HepG2 (cell line): ENCODE measurements at regions not wholly inside any gene's neighbourhood (a gene's known extent, or its start where the extent isn't known, plus 50 kb on each side); places are given as distances from the start of the nearest gene placed in this dataset.

Experiments used
- ARID3A ChIP-seq: IDR thresholded peaks from 2 replicates; pipeline ENCODE4 v1.6.1; 2012; ENCODE audit warnings: low read depth, low read length, improper control_type of control experiment
- ATF3 ChIP-seq: sonication (generic); formaldehyde crosslinking; IDR thresholded peaks from 2 replicates; pipeline ENCODE4 v1.4.0; 2020; ENCODE audit warnings: missing genetic modification reagents
- CEBPZ ChIP-seq: IDR thresholded peaks from 2 replicates; pipeline ENCODE4 v1.6.1; 2012; ENCODE audit warnings: low read length, improper control_type of control experiment
- CSRNP2 ChIP-seq: sonication (generic); formaldehyde crosslinking; conservative IDR thresholded peaks from 2 replicates; pipeline ENCODE4 v1.8.0; 2022; ENCODE audit warnings: low read depth, missing genetic modification reagents
- CTCF ChIP-seq: sonication (generic); formaldehyde crosslinking; IDR thresholded peaks from 2 replicates; pipeline ENCODE4 v1.5.0; 2020; ENCODE audit warnings: mild to moderate bottlenecking, missing genetic modification reagents, moderate library complexity
- ERF ChIP-seq: IDR thresholded peaks from 2 replicates; pipeline ENCODE4 v1.6.1; 2018; ENCODE audit warnings: missing biosample characterization, missing genetic modification reagents
- FOXP1 ChIP-seq, 2 experiments: fragments of 450-650 bp in 1 of 2; IDR thresholded peaks; 2 replicates each; pipeline ENCODE4 v1.6.1; 2017 to 2018; ENCODE audit warnings: antibody characterized with exemption in 1 of 2
- GATAD2A ChIP-seq: IDR thresholded peaks from 2 replicates; pipeline ENCODE4 v1.6.1; 2016
- GFI1 ChIP-seq: sonication (generic); formaldehyde crosslinking; IDR thresholded peaks from 2 replicates; pipeline ENCODE4 v1.5.0; 2020; ENCODE audit warnings: missing genetic modification reagents, mild to moderate bottlenecking, borderline replicate concordance
- GMEB1 ChIP-seq: sonication (generic); formaldehyde crosslinking; IDR thresholded peaks from 2 replicates; pipeline ENCODE4 v1.5.1; 2020; ENCODE audit warnings: missing genetic modification reagents, mild to moderate bottlenecking, borderline replicate concordance
- HHEX ChIP-seq: IDR thresholded peaks from 2 replicates; pipeline ENCODE4 v1.6.1; 2016; ENCODE audit warnings: control low read depth
- MED1 ChIP-seq: sonication (generic); formaldehyde crosslinking; IDR thresholded peaks from 2 replicates; pipeline ENCODE4 v1.4.0; 2020; ENCODE audit warnings: missing genetic modification reagents
- MIXL1 ChIP-seq: IDR thresholded peaks from 2 replicates; pipeline ENCODE4 v1.6.1; 2016
- MTF1 ChIP-seq: sonication (generic); formaldehyde crosslinking; IDR thresholded peaks from 2 replicates; pipeline ENCODE4 v1.5.0; 2020; ENCODE audit warnings: missing genetic modification reagents
- NFE2L2 ChIP-seq: fragments of 150-350 bp; IDR thresholded peaks from 2 replicates; pipeline ENCODE4 v1.6.1; 2014; ENCODE audit warnings: low read length
- ZFP1 ChIP-seq: IDR thresholded peaks from 2 replicates; pipeline ENCODE4 v1.6.1; 2016
- ZNF317 ChIP-seq: sonication (generic); formaldehyde crosslinking; IDR thresholded peaks from 2 replicates; pipeline ENCODE4 v1.5.0; 2020; ENCODE audit warnings: mild to moderate bottlenecking, missing genetic modification reagents
- ZNF432 ChIP-seq: sonication (generic); formaldehyde crosslinking; IDR thresholded peaks from 2 replicates; pipeline ENCODE4 v1.5.0; 2020; ENCODE audit warnings: missing genetic modification reagents, mild to moderate bottlenecking, borderline replicate concordance
- ZNF530 ChIP-seq: sonication (generic); formaldehyde crosslinking; IDR thresholded peaks from 2 replicates; pipeline ENCODE4 v1.5.0; 2020; ENCODE audit warnings: low read depth, mild to moderate bottlenecking, missing genetic modification reagents
- ZNF607 ChIP-seq: sonication (generic); formaldehyde crosslinking; IDR thresholded peaks from 2 replicates; pipeline ENCODE4 v1.5.1; 2020; ENCODE audit warnings: missing genetic modification reagents, mild to moderate bottlenecking, borderline replicate concordance

- TF ChIP-seq ARID3A (peak; percentile 61; the same call in 1 of the 2 replicates), ZNF432 (CRISPR knock-in tag) (no peak), ERF (CRISPR knock-in tag) (peak; percentile 82), HHEX (CRISPR knock-in tag) (no peak), ATF3 (CRISPR knock-in tag) (no peak), MTF1 (no peak), ZNF530 (CRISPR knock-in tag) (no peak), ZNF317 (CRISPR knock-in tag) (no peak), ZNF607 (CRISPR knock-in tag) (no peak), FOXP1 (IDR thresholded peaks at IDR 0.05) (no peak), FOXP1 (CRISPR knock-in tag; IDR thresholded peaks at IDR 0.05) (no peak), NFE2L2 (no peak), CEBPZ (no peak), ZFP1 (no peak), GMEB1 (CRISPR knock-in tag) (no peak), MIXL1 (peak; percentile 64; the same call in 1 of the 2 replicates), CTCF (CRISPR knock-in tag) (peak; percentile 91), CSRNP2 (CRISPR knock-in tag) (no peak), GFI1 (CRISPR knock-in tag) (no peak), GATAD2A (peak; percentile 45; the same call in 1 of the 2 replicates), MED1 (CRISPR knock-in tag) (no peak)
Measured at GRCh38 chr2:42859006-42859552, 66.7 kb upstream of the HAAO start (continued).
